ENCODE measurements at regions not wholly inside any gene's neighbourhood (a gene's known extent, or its start where the extent isn't known, plus 50 kb on each side); places are given as distances from the start of the nearest gene placed in this dataset.

- TF ChIP-seq CTCF (IDR thresholded peaks at IDR 0.05; ENCODE audit: insufficient read depth, low read length, poor library complexity, severe bottlenecking) (no peak), EZH2phosphoT487 (conservative IDR thresholded peaks at IDR 0.05; ENCODE audit: low read length) (no peak)
Observed at GRCh38 chr18:39349801-39350200, 1784.2 kb upstream of the CELF4 start.

Measured in SU-DHL-6 (cell line).